ENCODE measurements at regions not wholly inside any gene's neighbourhood (a gene's known extent, or its start where the extent isn't known, plus 50 kb on each side); places are given as distances from the start of the nearest gene placed in this dataset.

GRCh38 chr7:140245611-140246105 lies 68.9 kb upstream of the KDM7A start:
- WGBS, 3 donors: 93 to 96% (median 95%) methylated on average over 7 of the region's 7 CpGs
- Histone ChIP-seq H3K27ac (no peak overlapping the region), H3K36me3 (no peaks in the 10 kb centered on the region), H3K4me1 (ENCODE audit: insufficient read depth) (no peaks in the 10 kb centered on the region), H3K4me3 (no peak overlapping the region), H3K27me3 (no peaks in the 10 kb centered on the region), H3K9me3 (no peaks in the 10 kb centered on the region)
- no peak for DNase-seq
- TF ChIP-seq POLR2A (IDR thresholded peaks at IDR 0.05) (no peak), EP300 (IDR thresholded peaks at IDR 0.05) (no peak)
- TF ChIP-seq, protein P1, sequence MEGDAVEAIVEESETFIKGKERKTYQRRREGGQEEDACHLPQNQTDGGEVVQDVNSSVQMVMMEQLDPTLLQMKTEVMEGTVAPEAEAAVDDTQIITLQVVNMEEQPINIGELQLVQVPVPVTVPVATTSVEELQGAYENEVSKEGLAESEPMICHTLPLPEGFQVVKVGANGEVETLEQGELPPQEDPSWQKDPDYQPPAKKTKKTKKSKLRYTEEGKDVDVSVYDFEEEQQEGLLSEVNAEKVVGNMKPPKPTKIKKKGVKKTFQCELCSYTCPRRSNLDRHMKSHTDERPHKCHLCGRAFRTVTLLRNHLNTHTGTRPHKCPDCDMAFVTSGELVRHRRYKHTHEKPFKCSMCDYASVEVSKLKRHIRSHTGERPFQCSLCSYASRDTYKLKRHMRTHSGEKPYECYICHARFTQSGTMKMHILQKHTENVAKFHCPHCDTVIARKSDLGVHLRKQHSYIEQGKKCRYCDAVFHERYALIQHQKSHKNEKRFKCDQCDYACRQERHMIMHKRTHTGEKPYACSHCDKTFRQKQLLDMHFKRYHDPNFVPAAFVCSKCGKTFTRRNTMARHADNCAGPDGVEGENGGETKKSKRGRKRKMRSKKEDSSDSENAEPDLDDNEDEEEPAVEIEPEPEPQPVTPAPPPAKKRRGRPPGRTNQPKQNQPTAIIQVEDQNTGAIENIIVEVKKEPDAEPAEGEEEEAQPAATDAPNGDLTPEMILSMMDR (IDR thresholded peaks at IDR 0.05): no peak
- intact Hi-C loops (cut with DNase I): no loop called here

GRCh38 chr7:140242057-140243031 lies 65.6 kb upstream of the KDM7A start:
- H3K27ac ChIP-seq: no peak overlapping the region
- intact Hi-C loops (cut with DNase I): no loop called here
- H3K27me3 ChIP-seq: no peaks in the 10 kb centered on the region
- no peak overlapping the region for H3K4me3 ChIP-seq
- no peak for DNase-seq
- 40 to 44% (median 41%) methylated on average over 4 of the region's 4 CpGs for WGBS, 3 donors
- no peaks in the 10 kb centered on the region for H3K9me3 ChIP-seq
- no peak for TF ChIP-seq POLR2A (IDR thresholded peaks at IDR 0.05)
- no peak for TF ChIP-seq EP300 (IDR thresholded peaks at IDR 0.05)
- TF ChIP-seq, protein P1 (IDR thresholded peaks at IDR 0.05): no peak
- no peaks in the 10 kb centered on the region for H3K36me3 ChIP-seq
- no peaks in the 10 kb centered on the region for H3K4me1 ChIP-seq (ENCODE audit: insufficient read depth)

- Histone ChIP-seq H3K4me1 (ENCODE audit: insufficient read depth) (no peaks in the 10 kb centered on the region), H3K36me3 (no peaks in the 10 kb centered on the region), H3K4me3 (no peak overlapping the region), H3K27ac (no peak overlapping the region), H3K27me3 (no peaks in the 10 kb centered on the region), H3K9me3 (no peaks in the 10 kb centered on the region)
- TF ChIP-seq POLR2A (IDR thresholded peaks at IDR 0.05) (no peak), EP300 (IDR thresholded peaks at IDR 0.05) (no peak)
- TF ChIP-seq, protein P1 (IDR thresholded peaks at IDR 0.05): no peak
- WGBS, 3 donors: 71 to 79% (median 76%) methylated on average over 2 of the region's 2 CpGs
- intact Hi-C loops (cut with DNase I): no loop called here
- DNase-seq: no peak
These were observed 62.8 kb upstream of the KDM7A start for GRCh38 chr7:140239653-140239935.

DNA sequence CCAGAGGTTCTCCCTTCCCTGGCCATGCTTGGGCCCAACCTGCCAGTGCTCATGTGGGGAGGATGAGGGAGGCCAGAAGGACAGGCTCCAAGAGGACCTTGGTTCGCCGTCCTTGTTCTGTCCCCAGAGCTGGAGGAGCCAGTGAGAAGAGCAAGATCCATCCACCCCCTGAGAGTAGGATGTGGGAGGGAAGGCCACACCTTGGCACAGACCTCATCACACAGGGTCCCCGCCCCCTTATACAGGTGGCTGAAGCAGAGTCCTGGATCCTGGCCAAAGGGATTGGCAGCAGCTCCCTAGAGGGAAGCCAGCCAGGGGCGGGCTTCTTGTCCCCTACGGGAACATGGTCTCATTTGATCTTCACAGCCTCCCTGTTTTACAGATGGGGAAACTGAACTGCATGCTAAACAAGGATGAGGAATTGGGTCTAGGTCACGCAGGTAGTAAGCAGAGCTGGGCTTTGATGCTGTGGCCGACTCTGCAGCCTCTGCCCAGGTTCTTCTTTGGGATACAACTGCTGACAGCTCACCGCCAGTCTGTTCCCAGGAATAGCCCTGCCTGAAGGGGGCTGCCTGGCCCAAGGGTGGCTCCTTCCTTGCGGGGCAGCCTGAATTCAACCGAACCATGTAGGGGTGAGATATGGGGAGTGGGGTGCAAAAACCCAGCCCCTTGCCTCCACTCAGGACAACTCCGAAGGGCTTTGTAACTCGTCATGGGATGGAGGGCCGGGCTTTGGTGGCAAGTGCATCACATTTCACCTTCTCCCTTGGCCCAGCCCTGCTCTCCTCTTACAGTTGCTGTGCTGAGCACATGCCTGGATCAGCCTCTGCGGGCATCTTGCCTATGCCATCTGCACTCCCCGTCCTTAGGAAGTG lies 62.2 kb upstream of the KDM7A start:
- no peak for DNase-seq
- Histone ChIP-seq H3K4me3 (no peak overlapping the region), H3K36me3 (no peaks in the 10 kb centered on the region), H3K9me3 (no peaks in the 10 kb centered on the region), H3K27me3 (no peaks in the 10 kb centered on the region), H3K27ac (no peak overlapping the region), H3K4me1 (ENCODE audit: insufficient read depth) (no peaks in the 10 kb centered on the region)
- 68 to 81% (median 72%) methylated on average over 15 of the region's 15 CpGs for WGBS, 3 donors
- TF ChIP-seq POLR2A (IDR thresholded peaks at IDR 0.05) (no peak), EP300 (IDR thresholded peaks at IDR 0.05) (no peak)
- TF ChIP-seq, protein P1 (IDR thresholded peaks at IDR 0.05): no peak
- intact Hi-C loops (cut with DNase I): no loop called here

Data from ovary (tissue), 7 donors.